GM08714 (cell line): ENCODE measurements at regions not wholly inside any gene's neighbourhood (a gene's known extent, or its start where the extent isn't known, plus 50 kb on each side); places are given as distances from the start of the nearest gene placed in this dataset.

ENCODE experiments used
- H3K4me3 ChIP-seq: fragments of 200-500 bp; sonication (Bioruptor generic); 2 replicates; pipeline ENCODE4 v1.5.1; 2014; ENCODE audit warnings: mild to moderate bottlenecking, low read length, inconsistent platforms
- ZNF274 ChIP-seq: IDR thresholded peaks from 2 replicates; pipeline ENCODE4 v1.6.1; 2012; ENCODE audit warnings: mild to moderate bottlenecking, low read depth, low read length

- no peak for TF ChIP-seq ZNF274
- no peak overlapping the region for H3K4me3 ChIP-seq
These were observed 129.0 kb upstream of the ATXN7L3B start for GRCh38 chr12:74408601-74409166.

GRCh38 chr12:74412606-74413230 lies 124.9 kb upstream of the ATXN7L3B start:
- H3K4me3 ChIP-seq: no peak overlapping the region
- no peak for TF ChIP-seq ZNF274

- no peak for TF ChIP-seq ZNF274
- H3K4me3 ChIP-seq: no peak overlapping the region
These were observed 122.0 kb upstream of the ATXN7L3B start for GRCh38 chr12:74415633-74416032.

- no peak overlapping the region for H3K4me3 ChIP-seq
- TF ChIP-seq ZNF274: no peak
These were observed 119.1 kb upstream of the ATXN7L3B start for GRCh38 chr12:74418573-74418972.

GRCh38 chr12:74424778-74425177 lies 112.9 kb upstream of the ATXN7L3B start:
- no peak overlapping the region for H3K4me3 ChIP-seq
- no peak for TF ChIP-seq ZNF274

- no peak for TF ChIP-seq ZNF274
- H3K4me3 ChIP-seq: no peak overlapping the region
These were observed 111.5 kb upstream of the ATXN7L3B start for GRCh38 chr12:74426091-74426490.

GRCh38 chr12:74429535-74429934 lies 108.1 kb upstream of the ATXN7L3B start:
- H3K4me3 ChIP-seq: no peak overlapping the region
- TF ChIP-seq ZNF274: no peak

GRCh38 chr12:74431801-74432200 lies 105.8 kb upstream of the ATXN7L3B start:
- no peak overlapping the region for H3K4me3 ChIP-seq
- no peak for TF ChIP-seq ZNF274

- no peak for TF ChIP-seq ZNF274
- H3K4me3 ChIP-seq: no peak overlapping the region
These were observed 97.2 kb upstream of the ATXN7L3B start for GRCh38 chr12:74440469-74440868.

- no peak for TF ChIP-seq ZNF274
- no peak overlapping the region for H3K4me3 ChIP-seq
These were observed 95.8 kb upstream of the ATXN7L3B start for GRCh38 chr12:74441872-74442271.

GRCh38 chr12:74446466-74446865 lies 91.2 kb upstream of the ATXN7L3B start:
- H3K4me3 ChIP-seq: no peak overlapping the region
- no peak for TF ChIP-seq ZNF274

GRCh38 chr12:74449872-74450271 lies 87.8 kb upstream of the ATXN7L3B start:
- TF ChIP-seq ZNF274: no peak
- no peak overlapping the region for H3K4me3 ChIP-seq

GRCh38 chr12:74454109-74454508 lies 83.5 kb upstream of the ATXN7L3B start:
- no peak for TF ChIP-seq ZNF274
- H3K4me3 ChIP-seq: no peak overlapping the region

- TF ChIP-seq ZNF274: no peak
These were observed 82.2 kb upstream of the ATXN7L3B start for GRCh38 chr12:74455429-74455828.

GRCh38 chr12:74456431-74456830 lies 81.2 kb upstream of the ATXN7L3B start:
- no peak overlapping the region for H3K4me3 ChIP-seq
- TF ChIP-seq ZNF274: no peak

More at GRCh38 chr12:74455429-74455828, 82.2 kb upstream of the ATXN7L3B start:
- no peak overlapping the region for H3K4me3 ChIP-seq

- TF ChIP-seq ZNF274: no peak
These were observed 69.2 kb upstream of the ATXN7L3B start for GRCh38 chr12:74468401-74468800.

More at GRCh38 chr12:74468401-74468800, 69.2 kb upstream of the ATXN7L3B start:
- H3K4me3 ChIP-seq: no peak overlapping the region
